ENCODE measurements at regions not wholly inside any gene's neighbourhood (a gene's known extent, or its start where the extent isn't known, plus 50 kb on each side); places are given as distances from the start of the nearest gene placed in this dataset.

DNA sequence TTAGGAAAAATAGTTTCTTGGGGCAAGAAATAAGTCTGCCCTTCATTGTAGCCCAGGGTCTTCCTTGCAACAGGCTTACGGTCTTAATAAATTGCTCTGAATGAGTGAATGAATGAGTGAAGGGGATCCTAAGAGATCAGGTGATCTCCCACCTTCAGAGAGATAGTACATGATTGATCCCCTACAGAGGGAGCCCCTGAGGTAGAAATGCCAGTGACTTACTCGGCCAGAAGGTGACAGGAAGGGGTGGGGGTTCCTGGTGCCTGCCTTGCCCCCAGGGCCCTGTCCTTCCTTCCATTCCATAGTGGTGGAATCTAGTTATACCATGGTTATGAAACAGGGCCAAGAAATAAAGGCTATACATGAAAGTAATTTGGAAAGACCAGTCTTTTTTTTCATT, 215.3 kb upstream of the SSTR4 start:
- no peak overlapping the region for H3K27ac ChIP-seq
- no peaks in the 10 kb centered on the region for H3K9me3 ChIP-seq
- H3K4me3 ChIP-seq, result no peak overlapping the region
- H3K36me3 ChIP-seq, result no peaks in the 10 kb centered on the region
- no peaks in the 10 kb centered on the region for H3K27me3 ChIP-seq
- no peak for DNase-seq (ENCODE audit: extremely low spot score in 2 of 2)
- TF ChIP-seq POLR2A (IDR thresholded peaks at IDR 0.05) (no peak), POLR2AphosphoS5 (IDR thresholded peaks at IDR 0.05; ENCODE audit: insufficient read depth in 1 of 2, low read depth in 1 of 2) (no peak)
- TF ChIP-seq, protein P1, sequence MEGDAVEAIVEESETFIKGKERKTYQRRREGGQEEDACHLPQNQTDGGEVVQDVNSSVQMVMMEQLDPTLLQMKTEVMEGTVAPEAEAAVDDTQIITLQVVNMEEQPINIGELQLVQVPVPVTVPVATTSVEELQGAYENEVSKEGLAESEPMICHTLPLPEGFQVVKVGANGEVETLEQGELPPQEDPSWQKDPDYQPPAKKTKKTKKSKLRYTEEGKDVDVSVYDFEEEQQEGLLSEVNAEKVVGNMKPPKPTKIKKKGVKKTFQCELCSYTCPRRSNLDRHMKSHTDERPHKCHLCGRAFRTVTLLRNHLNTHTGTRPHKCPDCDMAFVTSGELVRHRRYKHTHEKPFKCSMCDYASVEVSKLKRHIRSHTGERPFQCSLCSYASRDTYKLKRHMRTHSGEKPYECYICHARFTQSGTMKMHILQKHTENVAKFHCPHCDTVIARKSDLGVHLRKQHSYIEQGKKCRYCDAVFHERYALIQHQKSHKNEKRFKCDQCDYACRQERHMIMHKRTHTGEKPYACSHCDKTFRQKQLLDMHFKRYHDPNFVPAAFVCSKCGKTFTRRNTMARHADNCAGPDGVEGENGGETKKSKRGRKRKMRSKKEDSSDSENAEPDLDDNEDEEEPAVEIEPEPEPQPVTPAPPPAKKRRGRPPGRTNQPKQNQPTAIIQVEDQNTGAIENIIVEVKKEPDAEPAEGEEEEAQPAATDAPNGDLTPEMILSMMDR (IDR thresholded peaks at IDR 0.05), result no peak
- no peaks in the 10 kb centered on the region for H3K4me1 ChIP-seq
- intact Hi-C loops (cut with DNase I), result loop anchor here (5.0 kb wide), 1 partner anchor 122 kb away; no protein-coding TSS in a partner anchor

DNA sequence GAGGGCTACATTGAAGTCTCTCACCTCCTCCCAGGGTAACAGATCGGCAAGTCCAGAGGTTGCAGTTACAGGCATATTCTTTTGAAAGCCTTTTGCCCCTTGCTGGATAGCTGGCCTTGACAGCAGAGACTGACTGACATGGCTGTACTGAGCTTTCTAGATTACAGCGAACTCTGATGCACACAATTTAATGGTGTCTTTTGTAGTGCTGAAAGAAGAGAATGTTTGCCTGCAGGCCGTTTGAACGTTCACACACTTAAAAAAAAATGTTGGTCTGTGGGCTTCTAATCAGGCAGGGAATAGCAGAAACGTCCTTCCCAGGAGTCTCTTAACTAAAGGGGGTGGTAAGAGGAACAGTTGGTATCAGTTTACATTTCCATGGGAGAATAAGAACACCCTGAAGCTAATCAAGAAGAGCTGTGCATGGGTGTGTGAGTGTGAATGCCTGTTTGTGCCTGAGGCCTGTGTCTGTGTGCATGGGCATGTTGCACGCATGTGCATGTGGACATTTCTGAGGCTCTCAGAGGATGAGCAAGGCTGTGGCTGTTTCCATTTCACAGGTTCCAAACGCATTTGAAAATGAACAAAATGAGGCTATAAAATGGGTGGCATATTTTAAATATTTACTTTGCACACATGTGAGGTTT, 213.9 kb upstream of the SSTR4 start:
- Histone ChIP-seq H3K4me1 (no peaks in the 10 kb centered on the region), H3K27me3 (no peaks in the 10 kb centered on the region), H3K27ac (no peak overlapping the region), H3K4me3 (no peak overlapping the region), H3K9me3 (no peaks in the 10 kb centered on the region), H3K36me3 (no peaks in the 10 kb centered on the region)
- DNase-seq (ENCODE audit: extremely low spot score in 2 of 2), result peak in 1 of 2 donors; percentile 67
- no peak for TF ChIP-seq POLR2A (IDR thresholded peaks at IDR 0.05)
- intact Hi-C loops (cut with DNase I), result no loop called here

DNA sequence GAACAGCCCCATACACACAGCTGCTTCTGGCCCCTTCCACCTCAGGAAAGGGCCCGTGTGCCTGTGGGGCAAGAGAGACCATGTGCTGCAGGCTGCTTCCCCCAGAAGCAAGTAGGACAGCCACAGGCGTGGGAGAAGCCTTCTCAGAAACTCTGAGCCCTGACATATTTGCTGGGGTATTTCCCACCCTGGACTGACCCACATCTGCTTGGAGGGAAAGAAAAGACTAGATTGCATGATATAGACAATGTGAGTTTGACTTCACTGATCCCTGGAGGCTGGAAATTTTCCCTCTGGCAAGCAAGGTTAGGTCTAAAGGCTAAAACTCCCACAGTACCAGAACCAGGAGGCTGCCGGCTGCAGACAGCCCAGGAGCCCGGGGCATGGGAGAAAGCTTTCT, 213.3 kb upstream of the SSTR4 start:
- no peaks in the 10 kb centered on the region for H3K9me3 ChIP-seq
- H3K4me1 ChIP-seq, result no peaks in the 10 kb centered on the region
- H3K27me3 ChIP-seq, result no peaks in the 10 kb centered on the region
- DNase-seq (ENCODE audit: extremely low spot score in 2 of 2), result no peak
- TF ChIP-seq POLR2AphosphoS5 (IDR thresholded peaks at IDR 0.05; ENCODE audit: insufficient read depth in 1 of 2, low read depth in 1 of 2), result no peak
- intact Hi-C loops (cut with DNase I), result no loop called here
- H3K4me3 ChIP-seq, result no peak overlapping the region
- H3K36me3 ChIP-seq, result no peaks in the 10 kb centered on the region
- H3K27ac ChIP-seq, result no peak overlapping the region

- no peak overlapping the region for H3K4me3 ChIP-seq
- H3K27ac ChIP-seq, result no peak overlapping the region
- H3K36me3 ChIP-seq, result no peaks in the 10 kb centered on the region
- DNase-seq (ENCODE audit: extremely low spot score in 2 of 2), result peak in 1 of 2 donors; percentile 55
- H3K4me1 ChIP-seq, result no peaks in the 10 kb centered on the region
- H3K27me3 ChIP-seq, result no peaks in the 10 kb centered on the region
- H3K9me3 ChIP-seq, result no peaks in the 10 kb centered on the region
- TF ChIP-seq, protein P1 (IDR thresholded peaks at IDR 0.05), result no peak
- TF ChIP-seq POLR2A (IDR thresholded peaks at IDR 0.05) (no peak), POLR2AphosphoS5 (IDR thresholded peaks at IDR 0.05; ENCODE audit: insufficient read depth in 1 of 2, low read depth in 1 of 2) (no peak)
- intact Hi-C loops (cut with DNase I), result no loop called here
These were observed 212.0 kb upstream of the SSTR4 start for GRCh38 chr20:22823119-22823518.

GRCh38 chr20:22824077-22824476, 211.0 kb upstream of the SSTR4 start:
- TF ChIP-seq POLR2AphosphoS5 (IDR thresholded peaks at IDR 0.05; ENCODE audit: insufficient read depth in 1 of 2, low read depth in 1 of 2) (no peak), POLR2A (IDR thresholded peaks at IDR 0.05) (no peak)
- TF ChIP-seq, protein P1 (IDR thresholded peaks at IDR 0.05), result no peak
- H3K36me3 ChIP-seq, result no peaks in the 10 kb centered on the region
- no peak overlapping the region for H3K27ac ChIP-seq
- intact Hi-C loops (cut with DNase I), result no loop called here
- no peaks in the 10 kb centered on the region for H3K9me3 ChIP-seq
- DNase-seq (ENCODE audit: extremely low spot score in 2 of 2), result peak; percentile 19 to 37
- no peak overlapping the region for H3K4me3 ChIP-seq
- no peaks in the 10 kb centered on the region for H3K4me1 ChIP-seq
- no peaks in the 10 kb centered on the region for H3K27me3 ChIP-seq

- TF ChIP-seq, protein P1 (IDR thresholded peaks at IDR 0.05), result no peak
- TF ChIP-seq POLR2AphosphoS5 (IDR thresholded peaks at IDR 0.05; ENCODE audit: insufficient read depth in 1 of 2, low read depth in 1 of 2) (no peak), POLR2A (IDR thresholded peaks at IDR 0.05) (no peak)
- intact Hi-C loops (cut with DNase I), result no loop called here
- H3K36me3 ChIP-seq, result no peaks in the 10 kb centered on the region
- H3K9me3 ChIP-seq, result no peaks in the 10 kb centered on the region
- no peaks in the 10 kb centered on the region for H3K4me1 ChIP-seq
- H3K4me3 ChIP-seq, result no peak overlapping the region
- H3K27ac ChIP-seq, result no peak overlapping the region
- H3K27me3 ChIP-seq, result no peaks in the 10 kb centered on the region
- DNase-seq (ENCODE audit: extremely low spot score in 2 of 2), result peak; percentile 2 to 6
These were observed 210.0 kb upstream of the SSTR4 start for GRCh38 chr20:22825076-22825475.
